Astrocyte of the hippocampus (primary cell): ENCODE measurements at regions not wholly inside any gene's neighbourhood (a gene's known extent, or its start where the extent isn't known, plus 50 kb on each side); places are given as distances from the start of the nearest gene placed in this dataset.
"Not testable (repeated sequence)": the region's sequence is repeated elsewhere in the genome, so short reads cannot be mapped to it uniquely, and the experiment has no call there.

Experiments used
- DNase-seq: peaks from one replicate; pipeline ENCODE4 v3.0.0; 2011; ENCODE audit warnings: low read depth, low spot score

GRCh38 chr3:196147116-196147515 is 64.1 kb downstream of the ZDHHC19 start:
- DNase-seq: no peak

GRCh38 chr3:196145468-196146262 is 63.8 kb upstream of the TFRC start:
- no peak for DNase-seq

GRCh38 chr3:196144383-196145105 is 62.7 kb upstream of the TFRC start:
- DNase-seq: peak; percentile 27

DNA sequence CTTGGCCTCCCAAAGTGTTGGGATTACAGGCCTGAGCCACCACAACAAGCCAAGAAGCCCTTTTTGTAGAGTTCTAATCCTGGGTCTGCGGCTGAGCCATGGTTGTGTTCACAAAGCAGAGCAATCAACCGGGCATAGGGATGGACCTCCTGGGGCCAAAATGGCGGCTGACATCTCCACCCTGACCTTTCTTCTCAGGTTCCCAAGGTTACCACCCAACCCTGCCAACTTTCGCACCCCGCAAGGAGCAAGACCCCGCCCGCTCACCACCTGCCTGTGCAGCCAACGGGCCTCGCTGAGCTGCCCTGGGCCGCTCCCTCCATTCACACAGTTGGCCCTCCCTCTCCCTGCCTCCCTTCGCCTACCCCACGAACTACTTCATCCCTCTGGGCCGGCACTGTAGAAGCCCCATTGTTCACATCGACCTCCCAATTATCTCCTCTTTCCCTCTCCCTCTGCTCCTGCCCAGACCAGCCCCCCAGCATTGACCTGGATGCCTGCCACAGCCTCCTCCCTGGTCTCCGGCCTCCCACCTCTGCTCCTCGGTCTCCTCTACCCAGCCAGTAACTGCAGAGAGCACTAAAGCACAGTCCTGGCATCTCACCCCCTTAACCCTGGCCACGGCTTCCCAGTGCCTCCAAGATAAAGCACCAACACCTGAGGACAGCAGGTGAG is 62.0 kb upstream of the TFRC start:
- DNase-seq: no peak

DNA sequence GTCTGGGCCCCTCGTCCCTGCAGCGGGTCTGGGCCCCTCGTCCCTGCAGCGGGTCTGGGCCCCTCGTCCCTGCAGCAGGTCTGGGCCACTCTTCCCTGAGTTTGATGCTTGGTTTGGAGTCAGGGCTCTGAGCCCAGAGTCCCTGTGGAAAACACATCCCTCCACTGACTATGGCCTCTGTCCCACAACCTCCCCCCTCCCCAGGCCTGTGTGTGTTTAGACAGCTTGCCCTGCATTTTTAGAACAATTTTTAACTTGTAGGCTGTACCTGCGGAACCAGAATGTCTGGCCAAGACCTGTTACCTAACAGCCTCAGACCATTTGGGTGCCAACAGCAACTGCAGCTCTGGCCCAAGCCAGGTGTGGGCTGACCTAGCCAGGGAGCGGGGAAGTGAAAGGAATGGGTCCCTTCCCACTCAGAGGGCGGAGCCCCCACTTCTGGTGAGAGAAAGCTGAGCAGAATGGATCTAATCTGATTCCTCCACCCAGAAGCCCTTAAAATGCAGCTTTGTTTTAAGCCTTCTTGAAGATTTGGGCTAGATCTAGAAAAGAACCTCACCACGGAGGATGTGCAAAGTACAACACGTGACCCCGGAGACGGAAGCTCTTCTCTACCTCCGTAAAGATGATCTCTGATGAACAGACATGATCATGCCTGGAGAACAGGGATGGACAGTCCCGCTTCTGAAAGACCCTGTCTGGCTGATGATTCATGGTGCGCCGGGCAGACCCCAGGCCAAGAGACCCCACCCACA is 60.5 kb upstream of the TFRC start:
- no peak for DNase-seq

GRCh38 chr3:196141866-196142201 is 59.9 kb upstream of the TFRC start:
- DNase-seq: no peak

- DNase-seq: no peak
Measured at GRCh38 chr3:196141052-196141865, 59.4 kb upstream of the TFRC start.

GRCh38 chr3:196140224-196140623 is 58.3 kb upstream of the TFRC start:
- no peak for DNase-seq

- no peak for DNase-seq
Measured at GRCh38 chr3:196139281-196139680, 57.4 kb upstream of the TFRC start.

DNA sequence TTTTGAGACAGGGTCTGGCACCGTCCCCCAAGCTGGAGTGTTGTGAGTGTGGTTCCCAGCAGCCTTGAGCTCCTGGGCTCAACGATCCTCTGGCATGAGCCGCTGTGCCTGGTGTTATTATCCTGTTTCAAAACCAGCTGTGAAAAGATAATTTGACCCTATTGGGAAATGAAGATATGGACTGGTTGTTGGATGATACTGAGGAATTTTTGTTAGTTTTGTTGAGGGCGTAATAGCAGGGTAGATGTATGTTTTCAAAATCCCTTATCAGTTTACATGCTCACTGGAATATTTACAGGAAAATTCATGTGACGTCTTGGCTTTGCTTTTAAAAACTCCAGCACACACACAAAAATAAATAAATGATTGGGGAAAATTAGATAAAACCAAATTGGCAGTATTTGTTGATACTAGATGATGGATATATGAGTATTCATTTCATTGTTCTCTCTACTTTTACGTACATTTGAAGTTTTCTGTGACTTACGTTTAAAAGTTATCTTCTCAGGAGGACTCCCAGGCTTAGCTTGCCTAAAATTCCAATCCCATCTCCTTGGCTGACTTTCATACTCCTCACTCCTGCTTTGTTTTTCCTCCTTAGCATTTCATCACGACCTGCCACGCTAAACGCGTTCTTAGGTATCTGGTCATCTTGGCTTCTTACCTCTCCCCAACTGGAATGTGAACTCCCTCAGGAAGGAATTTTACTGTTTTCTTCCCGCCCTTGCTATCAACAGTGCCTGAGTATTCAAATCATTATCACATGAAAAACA is 56.8 kb upstream of the TFRC start:
- no peak for DNase-seq

GRCh38 chr3:196136640-196136989 is 54.7 kb upstream of the TFRC start:
- DNase-seq: not testable (repeated sequence)

DNA sequence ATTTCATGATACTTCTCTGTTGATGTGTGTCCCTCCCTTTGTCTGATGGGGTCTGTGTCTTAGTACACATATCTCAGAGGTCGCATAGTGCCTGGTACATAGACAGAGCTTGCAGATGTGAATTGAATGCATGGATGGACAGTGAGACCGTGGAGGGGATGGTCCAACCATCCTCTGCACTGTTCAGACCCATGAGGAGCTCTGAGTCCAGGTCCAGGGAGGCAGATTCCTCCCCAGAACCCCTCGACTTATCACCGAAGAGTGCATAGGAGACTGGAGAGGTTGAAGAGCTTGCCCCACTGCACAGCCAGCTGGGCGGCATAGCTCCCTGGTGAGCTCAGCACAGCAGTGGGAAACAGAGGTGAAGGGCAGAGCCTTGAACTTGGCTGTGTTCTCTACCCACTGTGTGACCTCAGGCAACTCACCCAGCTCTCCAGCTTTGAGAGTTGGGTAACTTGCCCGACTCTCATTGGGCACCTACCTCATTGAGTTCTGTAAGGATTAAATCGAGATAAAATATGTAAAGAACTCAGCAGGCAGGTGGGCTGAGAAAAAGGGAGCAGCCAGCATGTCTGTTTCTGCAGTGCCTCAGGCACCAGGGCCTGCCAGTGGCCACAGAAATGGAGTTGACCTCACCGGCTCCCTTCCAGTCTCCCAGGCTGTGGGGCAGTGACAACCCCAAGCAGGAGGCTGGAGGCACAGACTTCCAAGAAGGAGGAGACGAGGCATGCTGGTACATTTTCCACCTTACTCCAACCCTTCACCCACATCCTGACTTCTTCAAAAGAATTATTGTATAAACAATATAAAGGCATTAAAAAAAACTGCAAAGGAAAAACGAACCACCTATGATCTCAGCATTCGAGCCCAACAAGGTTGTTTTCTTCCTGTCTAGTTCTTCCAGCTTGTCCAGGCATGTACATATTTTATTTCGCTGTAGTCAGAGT is 54.1 kb upstream of the TFRC start:
- peak; percentile 13 for DNase-seq

DNA sequence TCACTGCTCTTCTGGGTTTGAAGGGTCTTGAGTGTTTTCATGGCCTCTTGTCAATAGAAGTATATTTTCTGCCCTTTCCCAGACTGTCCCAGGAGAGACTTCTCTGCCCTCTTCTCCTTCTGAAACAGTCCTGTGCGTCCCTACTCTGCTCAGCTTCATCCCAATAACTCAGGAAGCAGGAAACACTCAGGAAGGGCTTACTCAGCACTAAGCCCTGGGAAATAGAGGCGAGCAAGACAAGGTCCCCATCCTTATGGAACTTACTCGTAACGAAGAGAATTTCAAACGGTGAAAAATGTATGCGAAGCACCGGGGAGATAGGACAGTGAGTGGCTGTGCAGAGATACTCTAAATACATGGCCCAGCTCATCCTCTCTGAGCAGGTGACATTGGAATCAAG is 52.8 kb upstream of the TFRC start:
- no peak for DNase-seq

DNA sequence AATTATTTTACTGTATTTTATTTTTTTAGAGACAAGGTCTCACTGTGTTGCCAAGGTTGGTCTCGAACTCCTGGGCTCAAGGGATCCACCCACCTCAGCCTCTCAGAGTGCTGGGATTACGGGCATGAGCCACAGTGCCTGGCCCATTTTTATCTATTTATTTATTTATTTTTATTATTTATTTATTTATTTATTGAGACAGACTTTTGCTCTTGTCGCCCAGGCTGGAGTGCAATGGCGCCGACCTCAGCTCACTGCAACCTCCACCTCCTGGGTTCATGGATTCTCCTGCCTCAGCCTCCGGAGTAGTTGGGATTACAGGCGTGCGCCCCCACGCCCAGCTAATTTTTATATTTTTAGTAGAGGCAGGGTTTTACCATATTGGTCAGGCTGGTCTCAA is 52.0 kb upstream of the TFRC start:
- not testable (repeated sequence) for DNase-seq

DNA sequence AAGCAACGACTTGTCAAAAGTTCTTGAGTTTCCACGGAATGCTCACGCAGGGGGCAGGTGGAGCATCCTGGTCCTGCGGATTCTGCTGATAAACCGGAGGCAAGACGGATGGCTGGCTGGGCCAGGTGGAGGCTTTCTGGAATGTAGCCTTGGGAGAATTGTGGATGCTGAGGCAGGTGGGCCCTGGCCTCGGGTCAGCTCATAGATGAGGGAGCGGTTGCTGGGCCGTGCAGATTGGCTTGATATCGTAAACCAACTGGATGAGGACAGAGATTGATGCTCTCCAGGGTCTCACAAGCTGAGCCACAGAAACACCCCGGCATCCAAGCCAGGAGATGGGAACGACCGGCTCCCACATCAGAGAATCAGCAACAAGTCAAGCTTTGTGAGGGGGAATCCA is 50.0 kb upstream of the TFRC start:
- DNase-seq: no peak
